ENCODE measurements at regions not wholly inside any gene's neighbourhood (a gene's known extent, or its start where the extent isn't known, plus 50 kb on each side); places are given as distances from the start of the nearest gene placed in this dataset.

- TF ChIP-seq CTCF (IDR thresholded peaks at IDR 0.05) (no peak), POLR2A (IDR thresholded peaks at IDR 0.05) (no peak)
Observed at GRCh38 chr2:217304582-217304981, 444.7 kb upstream of the TNP1 start.
